22Rv1 (cell line): ENCODE measurements at regions not wholly inside any gene's neighbourhood (a gene's known extent, or its start where the extent isn't known, plus 50 kb on each side); places are given as distances from the start of the nearest gene placed in this dataset.

Experiments used
- ZFX ChIP-seq: fragments of 450-650 bp; IDR thresholded peaks from 2 replicates; pipeline ENCODE4 v1.6.1; 2017; ENCODE audit warnings: antibody characterized with exemption, borderline replicate concordance
- TF ChIP-seq, protein P1 (sequence below): fragments of 450-650 bp; IDR thresholded peaks from 2 replicates; pipeline ENCODE4 v1.5.1; 2017; ENCODE audit warnings: mild to moderate bottlenecking

- TF ChIP-seq, protein P1, sequence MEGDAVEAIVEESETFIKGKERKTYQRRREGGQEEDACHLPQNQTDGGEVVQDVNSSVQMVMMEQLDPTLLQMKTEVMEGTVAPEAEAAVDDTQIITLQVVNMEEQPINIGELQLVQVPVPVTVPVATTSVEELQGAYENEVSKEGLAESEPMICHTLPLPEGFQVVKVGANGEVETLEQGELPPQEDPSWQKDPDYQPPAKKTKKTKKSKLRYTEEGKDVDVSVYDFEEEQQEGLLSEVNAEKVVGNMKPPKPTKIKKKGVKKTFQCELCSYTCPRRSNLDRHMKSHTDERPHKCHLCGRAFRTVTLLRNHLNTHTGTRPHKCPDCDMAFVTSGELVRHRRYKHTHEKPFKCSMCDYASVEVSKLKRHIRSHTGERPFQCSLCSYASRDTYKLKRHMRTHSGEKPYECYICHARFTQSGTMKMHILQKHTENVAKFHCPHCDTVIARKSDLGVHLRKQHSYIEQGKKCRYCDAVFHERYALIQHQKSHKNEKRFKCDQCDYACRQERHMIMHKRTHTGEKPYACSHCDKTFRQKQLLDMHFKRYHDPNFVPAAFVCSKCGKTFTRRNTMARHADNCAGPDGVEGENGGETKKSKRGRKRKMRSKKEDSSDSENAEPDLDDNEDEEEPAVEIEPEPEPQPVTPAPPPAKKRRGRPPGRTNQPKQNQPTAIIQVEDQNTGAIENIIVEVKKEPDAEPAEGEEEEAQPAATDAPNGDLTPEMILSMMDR = no peak
- TF ChIP-seq ZFX = no peak
Measured at GRCh38 chr11:21892736-21893564, 299.9 kb upstream of the ANO5 start.
